WTC11 (cell line): ENCODE measurements at regions not wholly inside any gene's neighbourhood (a gene's known extent, or its start where the extent isn't known, plus 50 kb on each side); places are given as distances from the start of the nearest gene placed in this dataset.

Experiments used
- ATAC-seq: fragments of 200-7000 bp; cut with Tn5 transposase; 2 replicates; pipeline ENCODE4 v1.10.0; 2021; ENCODE audit warnings: mild to moderate bottlenecking, moderate library complexity
- CTCF ChIA-PET: fragments of 300-600 bp; sonication (Branson Sonifier 250); formaldehyde crosslinking; loops from one replicate; lab custom pipeline; 2021; ENCODE audit warnings: antibody characterized with exemption; lab: Charles Lee
- POLR2A ChIA-PET: fragments of 350-600 bp; sonication (Branson Sonifier 250); formaldehyde crosslinking; loops from one replicate; lab custom pipeline; 2021; ENCODE audit warnings: antibody characterized with exemption; lab: Charles Lee
- DNase-seq: peaks from one replicate; pipeline ENCODE4 v3.0.0; 2021; ENCODE audit warnings: low spot score
- H3K27ac Mint-ChIP-seq: 2 replicates; pipeline ENCODE4 v1.8.0; 2021; ENCODE audit warnings: mixed read lengths
- H3K27me3 Mint-ChIP-seq: 2 replicates; pipeline ENCODE4 v1.8.0; 2021; ENCODE audit warnings: low read depth, mild to moderate bottlenecking, moderate library complexity, mixed read lengths
- H3K36me3 Mint-ChIP-seq: 2 replicates; pipeline ENCODE4 v1.8.0; 2021; ENCODE audit warnings: mixed read lengths
- H3K4me1 Mint-ChIP-seq: 2 replicates; pipeline ENCODE4 v1.8.0; 2022; ENCODE audit warnings: mixed read lengths
- H3K4me3 Mint-ChIP-seq: 2 replicates; pipeline ENCODE4 v1.8.0; 2021; ENCODE audit warnings: mild to moderate bottlenecking, moderate library complexity, mixed read lengths
- H3K9me3 Mint-ChIP-seq: 2 replicates; pipeline ENCODE4 v1.8.0; 2021; ENCODE audit warnings: mixed read lengths
- AR ChIP-seq: fragments of 250-450 bp; sonication (Bioruptor Pico); IDR thresholded peaks from 2 replicates; pipeline ENCODE4 v1.9.0; 2021; ENCODE audit warnings: mild to moderate bottlenecking
- CTCF ChIP-seq: fragments of 200-600 bp; IDR thresholded peaks from 2 replicates; pipeline ENCODE4 v1.8.0; 2022; ENCODE audit warnings: antibody characterized with exemption
- E2F1 ChIP-seq: sonication (generic); formaldehyde crosslinking; IDR thresholded peaks from 2 replicates; pipeline ENCODE4 v1.8.0; 2022; ENCODE audit warnings: mild to moderate bottlenecking, missing genetic modification reagents
- ERG ChIP-seq: fragments of 250-450 bp; sonication (Bioruptor Pico); IDR thresholded peaks from 2 replicates; pipeline ENCODE4 v1.8.0; 2021; ENCODE audit warnings: mild to moderate bottlenecking
- FOXK1 ChIP-seq: sonication (generic); formaldehyde crosslinking; IDR thresholded peaks from 2 replicates; pipeline ENCODE4 v1.8.0; 2022; ENCODE audit warnings: mild to moderate bottlenecking, moderate library complexity, missing genetic modification reagents
- GRHL2 ChIP-seq: fragments of 250-450 bp; sonication (Bioruptor Pico); IDR thresholded peaks from 2 replicates; pipeline ENCODE4 v1.8.0; 2022; ENCODE audit warnings: mild to moderate bottlenecking, moderate library complexity; ENCODE audit not compliant: insufficient replicate concordance, severe bottlenecking
- IRF1 ChIP-seq: sonication (generic); formaldehyde crosslinking; IDR thresholded peaks from 2 replicates; pipeline ENCODE4 v1.8.0; 2023; ENCODE audit warnings: missing genetic modification reagents
- IRF2 ChIP-seq: sonication (generic); formaldehyde crosslinking; IDR thresholded peaks from 2 replicates; pipeline ENCODE4 v1.8.0; 2022; ENCODE audit warnings: low read depth, missing genetic modification reagents, borderline replicate concordance
- KAT7 ChIP-seq: sonication (generic); formaldehyde crosslinking; IDR thresholded peaks from 2 replicates; pipeline ENCODE4 v1.8.1; 2023; ENCODE audit warnings: missing genetic modification reagents, mild to moderate bottlenecking, borderline replicate concordance
- MAX ChIP-seq: sonication (generic); formaldehyde crosslinking; IDR thresholded peaks from 2 replicates; pipeline ENCODE4 v1.8.0; 2022; ENCODE audit warnings: mild to moderate bottlenecking, missing genetic modification reagents
- MXD4 ChIP-seq: fragments of 250-450 bp; sonication (Bioruptor Pico); IDR thresholded peaks from 2 replicates; pipeline ENCODE4 v1.8.0; 2021; ENCODE audit warnings: mild to moderate bottlenecking, moderate library complexity, borderline replicate concordance
- NR1H2 ChIP-seq: sonication (generic); formaldehyde crosslinking; IDR thresholded peaks from 2 replicates; pipeline ENCODE4 v1.9.0; 2021; ENCODE audit warnings: mild to moderate bottlenecking, moderate library complexity, missing genetic modification reagents
- OVOL2 ChIP-seq: fragments of 250-450 bp; sonication (Bioruptor Pico); IDR thresholded peaks from 2 replicates; pipeline ENCODE4 v1.9.0; 2021; ENCODE audit warnings: mild to moderate bottlenecking, borderline replicate concordance
- PREB ChIP-seq: sonication (generic); formaldehyde crosslinking; IDR thresholded peaks from 2 replicates; pipeline ENCODE4 v1.8.1; 2022; ENCODE audit warnings: mild to moderate bottlenecking, missing genetic modification reagents, moderate library complexity, borderline replicate concordance
- USF1 ChIP-seq: sonication (generic); formaldehyde crosslinking; IDR thresholded peaks from 2 replicates; pipeline ENCODE4 v1.8.0; 2022; ENCODE audit warnings: mild to moderate bottlenecking, missing genetic modification reagents
- ZNF121 ChIP-seq: sonication (generic); formaldehyde crosslinking; IDR thresholded peaks from 2 replicates; pipeline ENCODE4 v1.8.0; 2023; ENCODE audit warnings: missing genetic modification reagents
- ZNF219 ChIP-seq: sonication (generic); formaldehyde crosslinking; IDR thresholded peaks from 2 replicates; pipeline ENCODE4 v1.8.0; 2023; ENCODE audit warnings: missing genetic modification reagents, mild to moderate bottlenecking, borderline replicate concordance
- ZNF532 ChIP-seq: fragments of 250-450 bp; sonication (Bioruptor Pico); IDR thresholded peaks from 2 replicates; pipeline ENCODE4 v1.9.0; 2021; ENCODE audit warnings: mild to moderate bottlenecking, borderline replicate concordance
- ZSCAN18 ChIP-seq: fragments of 250-450 bp; sonication (Bioruptor Pico); IDR thresholded peaks from 2 replicates; pipeline ENCODE4 v2.1.2; 2022; ENCODE audit warnings: mild to moderate bottlenecking, moderate library complexity

GRCh38 chrX:38891641-38892413, 90.6 kb downstream of the MID1IP1 start (continued):
- TF ChIP-seq ERG (CRISPR knock-in tag) (no peak), E2F1 (CRISPR knock-in tag) (no peak), ZNF219 (CRISPR knock-in tag) (no peak), ZSCAN18 (CRISPR knock-in tag) (no peak), MXD4 (CRISPR knock-in tag) (no peak), MAX (CRISPR knock-in tag) (no peak), NR1H2 (no peak)

GRCh38 chrX:38893441-38893840, 92.2 kb downstream of the MID1IP1 start:
- ChIA-PET CTCF (no interaction called here), POLR2A (no interaction called here)
- DNase-seq (no peak), ATAC-seq (no peak)
- no peak overlapping the region for H3K4me3 Mint-ChIP-seq
- no peaks in the 10 kb centered on the region for H3K9me3 Mint-ChIP-seq
- no peak overlapping the region for H3K27ac Mint-ChIP-seq
- H3K27me3 Mint-ChIP-seq: no peaks in the 10 kb centered on the region; the same call in 1 of the 2 replicates
- H3K36me3 Mint-ChIP-seq: no peaks in the 10 kb centered on the region
- H3K4me1 Mint-ChIP-seq: peaks cover 14% of the 10 kb centered on the region
- TF ChIP-seq KAT7 (CRISPR knock-in tag): no peak
- TF ChIP-seq PREB (CRISPR knock-in tag): no peak
- TF ChIP-seq FOXK1 (CRISPR knock-in tag): no peak
- TF ChIP-seq CTCF: no peak
- no peak for TF ChIP-seq ZNF121 (CRISPR knock-in tag)
- TF ChIP-seq GRHL2: no peak
- TF ChIP-seq IRF1: no peak
- TF ChIP-seq USF1: no peak
- TF ChIP-seq ZNF532 (CRISPR knock-in tag): no peak
- TF ChIP-seq IRF2 (CRISPR knock-in tag): no peak
- TF ChIP-seq AR (CRISPR knock-in tag): no peak
- TF ChIP-seq OVOL2: no peak
